Muscle layer of duodenum (tissue), 2 donors: ENCODE measurements at regions not wholly inside any gene's neighbourhood (a gene's known extent, or its start where the extent isn't known, plus 50 kb on each side); places are given as distances from the start of the nearest gene placed in this dataset.
"Not testable (repeated sequence)": the region's sequence is repeated elsewhere in the genome, so short reads cannot be mapped to it uniquely, and the experiment has no call there.

ENCODE experiments used
- H3K27ac ChIP-seq: one replicate; pipeline ENCODE4 v1.7.0; 2013; ENCODE audit warnings: mild to moderate bottlenecking, low read length
- H3K27me3 ChIP-seq: one replicate; pipeline ENCODE4 v1.7.0; 2013; ENCODE audit warnings: low read depth, mild to moderate bottlenecking, control low read depth, low read length
- H3K36me3 ChIP-seq, 2 donors: one replicate each; pipeline ENCODE4 v1.7.0; 2013; ENCODE audit warnings: low read length in 2 of 2, control low read depth in 1 of 2, mild to moderate bottlenecking in 1 of 2; ENCODE audit not compliant: insufficient read depth in 2 of 2, control insufficient read depth in 1 of 2
- H3K4me1 ChIP-seq, 2 donors: one replicate each; pipeline ENCODE4 v1.7.0; 2013; ENCODE audit warnings: low read length in 2 of 2, mild to moderate bottlenecking in 2 of 2, control low read depth in 1 of 2, moderate library complexity in 1 of 2; ENCODE audit not compliant: insufficient read depth in 2 of 2, control insufficient read depth in 1 of 2
- H3K4me3 ChIP-seq, 2 donors: one replicate each; pipeline ENCODE4 v1.7.0; 2013; ENCODE audit warnings: low read length in 2 of 2, low read depth in 1 of 2, mild to moderate bottlenecking in 1 of 2
- H3K9me3 ChIP-seq, 2 donors: one replicate each; pipeline ENCODE4 v1.7.0; 2013; ENCODE audit warnings: low read length in 2 of 2, control low read depth in 1 of 2, mild to moderate bottlenecking in 1 of 2; ENCODE audit not compliant: control insufficient read depth in 1 of 2
- donor health status: healthy.

DNA sequence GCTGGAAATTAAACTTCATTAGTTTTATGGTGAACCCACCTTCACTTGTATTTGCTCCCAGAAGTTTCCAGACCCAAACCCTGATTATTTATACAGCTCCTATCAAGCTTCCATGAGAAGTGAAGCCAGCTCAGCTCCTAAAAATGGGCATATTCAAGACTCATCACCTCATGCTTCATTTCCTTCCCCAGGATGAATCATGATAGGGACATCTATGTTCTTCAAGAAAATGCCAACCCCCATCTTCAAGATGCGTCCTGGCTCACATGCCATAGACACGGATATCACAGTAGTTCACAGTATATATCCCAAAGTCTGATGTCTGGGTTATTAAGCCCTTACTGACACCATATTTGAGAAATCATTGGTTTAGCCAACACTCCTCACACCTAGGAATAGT is 217.6 kb downstream of the NPR3 start:
- Histone ChIP-seq H3K27ac (no peak overlapping the region), H3K27me3 (no peaks in the 10 kb centered on the region), H3K4me1 (no peaks in the 10 kb centered on the region), H3K4me3 (no peak overlapping the region), H3K36me3 (no peaks in the 10 kb centered on the region), H3K9me3 (no peaks in the 10 kb centered on the region)

DNA sequence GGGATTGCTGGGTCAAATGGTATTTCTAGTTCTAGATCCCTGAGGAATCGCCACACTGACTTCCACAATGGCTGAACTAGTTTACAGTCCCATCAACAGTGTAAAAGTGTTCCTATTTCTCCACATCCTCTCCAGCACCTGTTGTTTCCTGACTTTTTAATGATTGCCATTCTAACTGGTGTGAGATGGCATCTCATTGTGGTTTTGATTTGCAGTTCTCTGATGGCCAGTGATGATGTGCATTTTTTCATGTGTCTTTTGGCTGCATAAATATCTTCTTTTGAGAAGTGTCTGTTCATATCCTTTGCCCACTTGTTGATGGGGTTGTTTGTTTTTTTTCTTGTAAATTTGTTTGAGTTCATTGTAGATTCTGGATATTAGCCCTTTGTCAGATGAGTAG is 220.3 kb downstream of the NPR3 start:
- H3K27me3 ChIP-seq, H3K4me3 ChIP-seq, H3K36me3 ChIP-seq, H3K9me3 ChIP-seq, H3K4me1 ChIP-seq, H3K27ac ChIP-seq: not testable (repeated sequence)

DNA sequence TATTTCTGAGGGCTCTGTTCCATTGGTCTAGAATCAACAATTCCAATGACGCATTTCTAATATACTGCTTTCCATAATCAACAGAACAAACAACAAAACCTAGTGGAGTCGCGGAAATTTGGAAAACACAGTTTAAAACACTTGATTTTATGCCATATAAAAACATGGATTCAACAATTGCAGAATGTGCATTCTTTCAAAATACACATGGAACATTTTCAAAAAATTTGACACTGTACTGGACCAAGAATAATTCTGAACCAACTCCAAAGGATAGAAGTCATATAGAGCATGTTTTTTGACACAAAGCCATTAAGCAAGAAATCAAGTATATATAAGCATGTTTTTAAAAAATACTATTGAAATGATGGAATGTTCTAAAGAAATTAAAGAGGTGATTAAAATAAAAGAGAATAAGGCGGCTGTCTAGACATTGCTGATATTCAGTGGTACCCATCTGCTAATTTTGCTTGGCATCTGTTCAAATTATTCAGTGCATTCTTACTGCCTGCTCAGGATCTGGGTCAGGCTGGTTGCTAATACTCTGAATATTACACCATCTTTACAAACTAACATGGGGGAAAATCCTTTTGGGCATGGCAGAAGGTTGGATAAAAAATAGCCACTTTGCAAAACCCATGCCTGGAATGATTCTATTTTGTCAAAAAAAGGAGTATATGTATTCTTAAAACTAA is 221.3 kb downstream of the NPR3 start:
- Histone ChIP-seq H3K27ac (no peak overlapping the region), H3K36me3 (no peaks in the 10 kb centered on the region), H3K4me3 (no peak overlapping the region), H3K9me3 (no peaks in the 10 kb centered on the region), H3K4me1 (no peaks in the 10 kb centered on the region), H3K27me3 (no peaks in the 10 kb centered on the region)

DNA sequence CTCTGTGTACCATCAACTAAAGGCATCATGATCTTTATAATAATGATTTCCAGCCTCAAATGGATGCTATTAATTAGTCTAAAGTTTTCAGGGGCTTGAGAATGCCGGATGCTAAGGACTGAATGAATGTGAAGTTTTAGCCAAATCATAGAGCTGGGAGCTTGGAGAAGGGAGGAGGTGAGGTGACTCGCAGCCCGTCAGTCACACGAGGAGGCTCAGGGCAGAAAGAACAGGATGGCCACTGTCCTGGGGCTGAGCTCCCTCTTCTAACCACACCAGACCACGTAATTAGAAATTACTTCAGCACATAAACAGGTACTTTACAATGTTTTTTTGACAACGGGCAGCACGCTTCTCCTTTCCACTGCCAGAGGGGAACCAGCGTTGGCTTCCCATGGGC is 222.6 kb downstream of the NPR3 start:
- no peaks in the 10 kb centered on the region for H3K9me3 ChIP-seq
- no peak overlapping the region for H3K27ac ChIP-seq
- no peaks in the 10 kb centered on the region for H3K4me1 ChIP-seq
- H3K4me3 ChIP-seq = no peak overlapping the region
- H3K27me3 ChIP-seq = no peaks in the 10 kb centered on the region
- H3K36me3 ChIP-seq = no peaks in the 10 kb centered on the region

DNA sequence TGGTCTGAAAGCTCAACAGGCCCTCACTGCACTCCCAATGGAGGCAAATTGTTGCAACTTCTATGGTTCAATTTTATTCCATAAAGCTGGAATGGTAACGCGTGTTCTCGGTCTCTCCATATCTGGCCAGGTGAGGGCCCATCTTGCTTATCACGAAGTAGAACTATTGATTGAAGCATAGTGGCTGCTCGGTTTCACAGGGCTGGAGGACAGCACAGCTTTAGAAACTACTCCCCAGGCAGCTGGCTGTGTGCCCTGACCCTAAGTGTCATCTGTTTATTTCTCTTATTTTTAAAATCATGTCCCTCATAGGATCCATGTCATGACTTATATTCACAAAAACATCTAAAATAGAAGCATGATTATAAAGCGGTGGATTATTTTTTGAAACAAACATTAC is 223.4 kb downstream of the NPR3 start:
- Histone ChIP-seq H3K27me3 (no peaks in the 10 kb centered on the region), H3K36me3 (no peaks in the 10 kb centered on the region), H3K4me1 (no peaks in the 10 kb centered on the region), H3K9me3 (no peaks in the 10 kb centered on the region), H3K4me3 (no peak overlapping the region), H3K27ac (no peak overlapping the region)

DNA sequence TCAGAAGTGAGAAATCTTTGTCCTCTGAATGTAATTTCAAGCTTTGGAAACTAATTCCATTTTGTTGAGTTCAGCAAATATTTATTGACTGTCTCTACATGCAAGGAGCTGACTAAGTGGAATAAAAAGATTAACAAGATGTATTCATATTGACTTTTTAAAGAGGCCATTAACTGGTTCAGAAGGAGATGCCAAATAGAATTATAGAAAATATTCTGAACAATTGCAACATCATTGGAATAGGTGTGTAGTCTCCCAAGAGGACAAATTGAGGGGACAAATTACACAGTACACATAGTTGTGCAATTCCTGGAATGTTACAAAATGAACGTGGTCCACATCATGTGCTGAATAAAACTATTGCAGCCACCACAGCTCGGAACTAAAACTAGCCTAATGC is 224.2 kb downstream of the NPR3 start:
- Histone ChIP-seq H3K27ac (no peak overlapping the region), H3K4me1 (no peaks in the 10 kb centered on the region), H3K27me3 (no peaks in the 10 kb centered on the region), H3K4me3 (no peak overlapping the region), H3K36me3 (no peaks in the 10 kb centered on the region), H3K9me3 (no peaks in the 10 kb centered on the region)

DNA sequence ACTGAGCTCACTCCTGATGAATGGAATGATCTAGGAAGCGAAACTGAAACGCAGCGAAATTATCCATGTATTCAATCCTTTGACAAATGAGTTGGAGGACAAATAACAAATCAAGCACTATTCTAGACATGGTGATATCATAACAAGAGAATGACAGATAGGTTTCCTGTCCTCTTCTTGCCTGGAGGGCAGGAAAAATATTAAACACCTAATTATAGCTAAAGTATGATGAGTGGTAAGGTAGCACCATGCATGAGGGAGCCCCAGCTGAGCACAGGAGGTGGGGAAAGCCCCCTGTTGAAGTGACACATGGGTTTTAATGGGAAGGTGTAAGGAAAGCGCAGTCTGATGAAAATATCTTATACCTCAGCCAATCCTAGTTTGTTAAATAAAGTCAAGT is 225.2 kb downstream of the NPR3 start:
- H3K27ac ChIP-seq = no peak overlapping the region

GRCh38 chr5:32942225-32942989 is 231.3 kb downstream of the NPR3 start:
- Histone ChIP-seq H3K27ac (no peak overlapping the region), H3K36me3 (no peaks in the 10 kb centered on the region), H3K27me3 (no peaks in the 10 kb centered on the region), H3K4me1 (no peaks in the 10 kb centered on the region), H3K4me3 (no peak overlapping the region), H3K9me3 (no peaks in the 10 kb centered on the region)

More for the DNA sequence above, 225.2 kb downstream of the NPR3 start:
- no peaks in the 10 kb centered on the region for H3K9me3 ChIP-seq
- H3K27me3 ChIP-seq = no peaks in the 10 kb centered on the region
- H3K4me3 ChIP-seq = no peak overlapping the region
- H3K4me1 ChIP-seq = no peaks in the 10 kb centered on the region
- H3K36me3 ChIP-seq = no peaks in the 10 kb centered on the region

DNA sequence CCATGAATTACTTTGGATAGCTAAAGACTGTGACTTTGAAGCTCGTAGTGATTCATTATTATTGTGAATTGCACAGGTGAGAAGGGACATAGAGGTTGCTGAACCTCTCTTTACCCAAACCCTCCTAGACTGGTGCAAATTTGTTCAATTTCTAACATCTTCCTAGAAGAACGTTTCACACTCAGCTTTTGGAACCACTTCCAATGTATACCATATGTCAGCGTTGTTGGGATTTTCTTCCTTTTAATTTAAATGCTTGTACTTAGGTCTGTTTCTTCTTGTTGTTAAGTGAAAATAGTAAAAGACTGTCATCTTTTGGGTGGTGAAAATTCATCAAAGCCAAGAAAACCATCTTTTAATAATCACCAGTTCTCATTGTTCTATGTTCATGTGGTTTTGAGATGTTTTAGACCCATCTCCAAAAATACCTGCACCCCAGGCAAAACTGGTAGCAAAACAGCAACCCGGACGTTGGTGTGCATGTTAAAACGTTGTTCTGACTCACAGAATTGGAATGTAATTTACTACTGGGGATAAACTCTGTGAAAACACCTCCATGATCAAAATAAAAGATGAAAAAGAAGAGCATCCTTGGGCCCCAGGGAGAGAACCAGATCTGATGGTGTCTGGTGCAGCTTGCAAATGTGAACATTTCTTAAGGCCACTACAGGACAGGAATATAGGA is 238.3 kb downstream of the NPR3 start:
- H3K4me1 ChIP-seq = no peaks in the 10 kb centered on the region
- H3K36me3 ChIP-seq = no peaks in the 10 kb centered on the region
- no peaks in the 10 kb centered on the region for H3K27me3 ChIP-seq
- H3K27ac ChIP-seq = no peak overlapping the region
- H3K4me3 ChIP-seq = no peak overlapping the region
- H3K9me3 ChIP-seq = no peaks in the 10 kb centered on the region

GRCh38 chr5:32951003-32951402 is 239.9 kb downstream of the NPR3 start:
- H3K9me3 ChIP-seq = no peaks in the 10 kb centered on the region
- H3K4me1 ChIP-seq = no peaks in the 10 kb centered on the region
- H3K36me3 ChIP-seq = no peaks in the 10 kb centered on the region
- no peaks in the 10 kb centered on the region for H3K27me3 ChIP-seq
- no peak overlapping the region for H3K27ac ChIP-seq
- H3K4me3 ChIP-seq = no peak overlapping the region

DNA sequence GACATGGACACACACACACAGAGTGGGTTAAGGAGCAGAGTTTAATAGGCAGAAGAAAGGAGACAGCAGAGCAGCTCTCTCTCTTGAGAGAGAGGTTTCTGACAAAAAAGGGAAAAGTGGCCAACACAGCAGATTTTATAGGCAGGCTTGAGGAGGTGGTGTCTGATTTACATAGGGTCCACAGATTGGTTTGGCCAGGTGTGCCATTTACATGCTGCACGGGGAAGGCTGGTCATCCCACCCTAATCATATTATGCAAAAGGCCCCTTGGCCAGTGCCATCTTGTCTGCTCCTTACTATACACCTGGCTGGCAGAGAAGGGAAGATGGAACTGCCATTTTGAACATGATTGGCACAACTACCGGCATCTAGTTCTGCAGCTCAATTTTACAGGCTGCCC is 240.8 kb downstream of the NPR3 start:
- Histone ChIP-seq H3K36me3 (no peaks in the 10 kb centered on the region), H3K27me3 (no peaks in the 10 kb centered on the region), H3K4me3 (no peak overlapping the region), H3K4me1 (no peaks in the 10 kb centered on the region), H3K9me3 (no peaks in the 10 kb centered on the region), H3K27ac (no peak overlapping the region)
